ENCODE measurements at regions not wholly inside any gene's neighbourhood (a gene's known extent, or its start where the extent isn't known, plus 50 kb on each side); places are given as distances from the start of the nearest gene placed in this dataset.
"Not testable (repeated sequence)": the region's sequence is repeated elsewhere in the genome, so short reads cannot be mapped to it uniquely, and the experiment has no call there.

DNA sequence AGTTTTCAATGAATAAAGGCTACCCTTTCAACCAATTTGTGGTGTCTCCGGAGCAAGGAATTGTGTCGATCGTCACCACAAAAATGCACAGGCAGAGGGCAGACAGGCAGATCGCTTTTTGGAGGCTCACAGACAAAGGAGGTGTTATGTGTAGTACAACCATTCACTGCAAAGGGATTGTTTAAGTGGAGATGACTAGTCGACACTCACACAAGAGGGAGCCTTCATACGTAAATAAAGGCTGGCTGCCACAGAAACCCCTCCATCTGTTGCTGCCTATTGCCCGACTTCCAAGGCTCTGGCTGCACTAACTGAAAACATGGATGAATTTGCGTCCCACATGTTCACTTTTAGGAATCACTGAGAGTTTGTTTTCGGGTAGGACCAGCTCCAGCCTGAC is 281.1 kb downstream of the NKX6-1 start:
- no peak overlapping the region for H3K4me3 Mint-ChIP-seq (ENCODE audit: unreplicated experiment)
- DNase-seq (ENCODE audit: extremely low spot score, unreplicated experiment) = no peak

DNA sequence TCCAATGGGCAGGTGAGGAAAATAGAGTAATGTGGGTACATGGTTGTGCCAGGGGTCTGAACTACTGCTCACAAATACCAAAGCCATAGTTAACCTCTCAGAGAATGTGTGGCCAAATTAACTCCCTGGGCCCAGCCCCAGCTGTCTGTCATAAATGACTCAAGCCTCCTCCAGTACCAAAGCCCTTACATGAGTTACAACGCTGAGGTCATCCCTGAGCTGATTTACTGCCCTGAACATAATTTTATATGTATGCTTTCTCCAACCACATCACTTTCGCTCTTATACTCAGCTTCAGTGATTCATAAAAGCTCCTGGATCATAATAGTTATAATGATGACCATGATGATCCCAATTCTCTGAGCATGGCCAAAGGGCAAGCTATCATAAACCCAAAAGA is 283.9 kb downstream of the NKX6-1 start:
- H3K36me3 Mint-ChIP-seq (ENCODE audit: unreplicated experiment) = no peaks in the 10 kb centered on the region

More for the DNA sequence above, 281.1 kb downstream of the NKX6-1 start:
- no peak overlapping the region for H3K27ac Mint-ChIP-seq (ENCODE audit: unreplicated experiment)
- H3K4me1 Mint-ChIP-seq (ENCODE audit: unreplicated experiment) = no peaks in the 10 kb centered on the region
- peaks cover 5% of the 10 kb centered on the region for H3K27me3 Mint-ChIP-seq (ENCODE audit: unreplicated experiment)
- TF ChIP-seq, protein P1, sequence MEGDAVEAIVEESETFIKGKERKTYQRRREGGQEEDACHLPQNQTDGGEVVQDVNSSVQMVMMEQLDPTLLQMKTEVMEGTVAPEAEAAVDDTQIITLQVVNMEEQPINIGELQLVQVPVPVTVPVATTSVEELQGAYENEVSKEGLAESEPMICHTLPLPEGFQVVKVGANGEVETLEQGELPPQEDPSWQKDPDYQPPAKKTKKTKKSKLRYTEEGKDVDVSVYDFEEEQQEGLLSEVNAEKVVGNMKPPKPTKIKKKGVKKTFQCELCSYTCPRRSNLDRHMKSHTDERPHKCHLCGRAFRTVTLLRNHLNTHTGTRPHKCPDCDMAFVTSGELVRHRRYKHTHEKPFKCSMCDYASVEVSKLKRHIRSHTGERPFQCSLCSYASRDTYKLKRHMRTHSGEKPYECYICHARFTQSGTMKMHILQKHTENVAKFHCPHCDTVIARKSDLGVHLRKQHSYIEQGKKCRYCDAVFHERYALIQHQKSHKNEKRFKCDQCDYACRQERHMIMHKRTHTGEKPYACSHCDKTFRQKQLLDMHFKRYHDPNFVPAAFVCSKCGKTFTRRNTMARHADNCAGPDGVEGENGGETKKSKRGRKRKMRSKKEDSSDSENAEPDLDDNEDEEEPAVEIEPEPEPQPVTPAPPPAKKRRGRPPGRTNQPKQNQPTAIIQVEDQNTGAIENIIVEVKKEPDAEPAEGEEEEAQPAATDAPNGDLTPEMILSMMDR (IDR thresholded peaks at IDR 0.05) = no peak
- H3K9me3 Mint-ChIP-seq (ENCODE audit: unreplicated experiment) = no peaks in the 10 kb centered on the region
- no peaks in the 10 kb centered on the region for H3K36me3 Mint-ChIP-seq (ENCODE audit: unreplicated experiment)

DNA sequence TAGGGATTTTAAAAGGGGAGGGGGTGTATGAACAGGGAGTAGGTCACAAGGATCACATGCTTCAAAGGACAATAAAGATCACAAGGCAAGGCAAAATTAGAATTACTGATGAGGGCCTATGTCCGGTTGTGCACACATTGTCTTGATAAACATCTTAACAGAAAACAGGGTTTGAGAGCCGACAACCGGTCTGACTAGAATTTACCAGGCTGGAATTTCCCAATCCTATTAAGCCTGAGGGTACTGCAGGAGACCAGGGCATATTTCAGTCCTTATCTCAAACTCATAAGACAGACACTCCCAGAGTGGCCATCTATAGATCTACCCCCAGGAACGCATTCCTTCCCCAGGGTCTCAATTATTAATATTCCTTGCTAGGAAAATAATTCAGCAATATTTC is 292.9 kb downstream of the NKX6-1 start:
- H3K27me3 Mint-ChIP-seq (ENCODE audit: unreplicated experiment); H3K4me3 Mint-ChIP-seq (ENCODE audit: unreplicated experiment); H3K36me3 Mint-ChIP-seq (ENCODE audit: unreplicated experiment); DNase-seq (ENCODE audit: extremely low spot score, unreplicated experiment); H3K27ac Mint-ChIP-seq (ENCODE audit: unreplicated experiment); H3K4me1 Mint-ChIP-seq (ENCODE audit: unreplicated experiment): not testable (repeated sequence)
- peaks cover 27% of the 10 kb centered on the region for H3K9me3 Mint-ChIP-seq (ENCODE audit: unreplicated experiment)

More for the DNA sequence above, 283.9 kb downstream of the NKX6-1 start:
- TF ChIP-seq, protein P1 (IDR thresholded peaks at IDR 0.05) = no peak
- H3K27ac Mint-ChIP-seq (ENCODE audit: unreplicated experiment) = no peak overlapping the region
- peaks cover 6% of the 10 kb centered on the region for H3K9me3 Mint-ChIP-seq (ENCODE audit: unreplicated experiment)
- H3K4me1 Mint-ChIP-seq (ENCODE audit: unreplicated experiment) = no peaks in the 10 kb centered on the region
- H3K4me3 Mint-ChIP-seq (ENCODE audit: unreplicated experiment) = no peak overlapping the region
- H3K27me3 Mint-ChIP-seq (ENCODE audit: unreplicated experiment) = peaks cover 5% of the 10 kb centered on the region
- no peak for DNase-seq (ENCODE audit: extremely low spot score, unreplicated experiment)

DNA sequence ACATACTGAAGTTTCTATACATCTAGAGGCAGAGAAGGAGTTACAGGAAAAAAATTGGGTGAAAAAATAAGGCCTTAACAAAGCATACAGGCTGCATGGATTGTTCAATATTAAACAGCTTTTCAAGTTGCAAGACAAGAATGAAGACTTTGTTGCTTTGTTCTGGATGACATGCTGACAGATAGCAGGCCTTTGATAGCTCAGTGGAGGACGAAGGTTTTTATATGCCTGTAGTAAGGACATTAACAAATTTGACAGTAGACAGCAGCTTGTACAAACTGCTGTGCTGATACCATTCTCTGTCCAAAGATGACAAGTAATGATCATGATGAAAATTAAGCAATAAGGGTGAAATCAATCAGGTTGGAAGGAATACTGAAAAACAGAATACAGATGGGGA is 309.9 kb downstream of the NKX6-1 start:
- H3K27ac Mint-ChIP-seq (ENCODE audit: unreplicated experiment) = no peak overlapping the region
- H3K4me1 Mint-ChIP-seq (ENCODE audit: unreplicated experiment) = no peaks in the 10 kb centered on the region
- TF ChIP-seq, protein P1 (IDR thresholded peaks at IDR 0.05) = no peak
- DNase-seq (ENCODE audit: extremely low spot score, unreplicated experiment) = no peak
- no peaks in the 10 kb centered on the region for H3K9me3 Mint-ChIP-seq (ENCODE audit: unreplicated experiment)
- H3K27me3 Mint-ChIP-seq (ENCODE audit: unreplicated experiment) = peaks cover 7% of the 10 kb centered on the region
- no peaks in the 10 kb centered on the region for H3K36me3 Mint-ChIP-seq (ENCODE audit: unreplicated experiment)
- H3K4me3 Mint-ChIP-seq (ENCODE audit: unreplicated experiment) = no peak overlapping the region

DNA sequence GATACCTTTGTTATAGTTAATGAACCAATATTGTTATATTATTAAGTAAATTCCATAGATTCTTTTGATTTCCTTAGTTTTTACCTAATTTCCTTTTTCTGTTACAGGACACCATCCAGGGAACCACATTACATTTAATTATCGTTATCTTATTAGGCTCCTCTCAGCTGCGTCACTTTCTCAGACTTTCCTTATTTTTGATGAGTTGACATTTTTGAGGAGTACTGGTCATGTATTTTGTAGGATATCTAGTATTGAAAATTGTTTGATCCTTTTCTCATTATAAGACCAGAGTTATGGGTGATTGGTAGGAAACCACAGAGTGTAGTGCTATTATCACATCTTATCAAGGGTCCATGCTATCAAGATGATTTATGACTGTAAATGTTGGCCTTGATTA is 319.7 kb downstream of the NKX6-1 start:
- H3K36me3 Mint-ChIP-seq (ENCODE audit: unreplicated experiment) = no peaks in the 10 kb centered on the region
- H3K4me3 Mint-ChIP-seq (ENCODE audit: unreplicated experiment) = no peak overlapping the region
- DNase-seq (ENCODE audit: extremely low spot score, unreplicated experiment) = no peak
- no peaks in the 10 kb centered on the region for H3K9me3 Mint-ChIP-seq (ENCODE audit: unreplicated experiment)
- TF ChIP-seq, protein P1 (IDR thresholded peaks at IDR 0.05) = no peak
- peaks cover 2% of the 10 kb centered on the region for H3K27me3 Mint-ChIP-seq (ENCODE audit: unreplicated experiment)
- H3K4me1 Mint-ChIP-seq (ENCODE audit: unreplicated experiment) = no peaks in the 10 kb centered on the region
- H3K27ac Mint-ChIP-seq (ENCODE audit: unreplicated experiment) = no peak overlapping the region
